Cardiac fibroblast (primary cell): ENCODE measurements at regions not wholly inside any gene's neighbourhood (a gene's known extent, or its start where the extent isn't known, plus 50 kb on each side); places are given as distances from the start of the nearest gene placed in this dataset.
A peak's percentile ranks its signal among the peaks of the same experiment; 100 is the strongest.

Experiments used
- DNase-seq, 2 donors: peaks; one replicate each; pipeline versions ENCODE4 v3.0.0 to v3.0.0-alpha.2; 2010; ENCODE audit warnings: low read depth in 2 of 2
- H3K4me3 ChIP-seq, 2 donors: replicated peaks in 1 of 2; 1 replicate in 1 of 2; 2 replicates in 1 of 2; pipeline ENCODE4 v1.5.1; 2011; ENCODE audit warnings: low read depth in 2 of 2, low read length in 2 of 2, mild to moderate bottlenecking in 2 of 2, moderate library complexity in 1 of 2
- CTCF ChIP-seq: IDR thresholded peaks from one replicate; pipeline ENCODE4 v1.5.1; 2011; ENCODE audit warnings: low read depth, mild to moderate bottlenecking, low read length, inconsistent platforms

DNA sequence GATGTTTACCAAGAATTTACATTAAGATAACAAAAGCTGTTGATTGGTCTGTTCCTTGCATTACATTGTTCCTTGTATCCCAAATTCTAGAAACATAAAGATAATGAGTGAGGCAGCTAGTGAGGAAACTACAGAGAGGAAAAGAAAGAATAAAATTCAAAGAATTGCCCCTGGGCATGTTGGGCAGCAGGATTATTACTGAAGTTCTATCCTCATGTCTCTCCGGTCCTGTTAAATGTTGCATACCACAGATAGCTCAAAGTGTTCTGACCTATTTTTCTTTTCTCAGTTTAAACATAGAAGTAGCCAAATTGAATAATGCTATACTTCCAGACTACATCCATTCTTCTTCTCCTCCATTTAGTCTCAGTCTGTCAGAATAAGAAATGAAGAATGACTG is 58.2 kb upstream of the DYNC1I2 start:
- DNase-seq: no peak
- TF ChIP-seq CTCF: no peak
- no peak overlapping the region for H3K4me3 ChIP-seq

GRCh38 chr2:171630089-171630770 is 57.0 kb upstream of the DYNC1I2 start:
- TF ChIP-seq CTCF: no peak
- no peak for DNase-seq

GRCh38 chr2:171630812-171631626 is 56.2 kb upstream of the DYNC1I2 start:
- DNase-seq: peak; percentile 6 to 31
- no peak overlapping the region for H3K4me3 ChIP-seq
- no peak for TF ChIP-seq CTCF

More at GRCh38 chr2:171630089-171630770, 57.0 kb upstream of the DYNC1I2 start:
- no peak overlapping the region for H3K4me3 ChIP-seq
